Caco-2 (cell line): ENCODE measurements at regions not wholly inside any gene's neighbourhood (a gene's known extent, or its start where the extent isn't known, plus 50 kb on each side); places are given as distances from the start of the nearest gene placed in this dataset.

Experiments used
- BruUV-seq: library from RNA; stranded (reverse); fragments of 400-500 nt; replicated peaks from 2 replicates; lab custom pipeline; 2021; lab: Mats Ljungman, UMichigan
- CTCF ChIA-PET: fragments of 300-600 bp; sonication (Branson Sonifier 250); formaldehyde crosslinking; loops from one replicate; lab custom pipeline; 2022; ENCODE audit warnings: antibody characterized with exemption; lab: Charles Lee
- POLR2A ChIA-PET: fragments of 300-600 bp; sonication (Branson Sonifier 250); formaldehyde crosslinking; loops from one replicate; lab custom pipeline; 2022; ENCODE audit warnings: antibody characterized with exemption; lab: Charles Lee
- DNase-seq, 2 experiments: peaks; one replicate each; pipeline versions ENCODE4 v3.0.0 to v3.0.0-alpha.2; 2020 to 2022
- H3K27me3 ChIP-seq: replicated peaks from 2 replicates; pipeline ENCODE4 v1.6.0; 2011; ENCODE audit warnings: low read length; ENCODE audit not compliant: control insufficient read depth, insufficient read depth
- H3K36me3 ChIP-seq: 2 replicates; pipeline ENCODE4 v1.5.1; 2011; ENCODE audit warnings: low read length; ENCODE audit not compliant: control insufficient read depth, insufficient read depth
- H3K4me1 ChIP-seq: fragments of 250-450 bp; sonication (Bioruptor Pico); 2 replicates; pipeline ENCODE4 v1.5.1; 2020; ENCODE audit warnings: mild to moderate bottlenecking
- H3K4me3 ChIP-seq: 2 replicates; pipeline ENCODE4 v1.5.1; 2011; ENCODE audit warnings: low read depth, mild to moderate bottlenecking, control low read depth, low read length
- H3K9me3 ChIP-seq: fragments of 250-450 bp; sonication (Bioruptor Pico); 2 replicates; pipeline ENCODE4 v1.5.1; 2020; ENCODE audit warnings: mild to moderate bottlenecking, moderate library complexity
- H3K27ac Mint-ChIP-seq: one replicate; pipeline ENCODE4 v1.8.0; 2022; ENCODE audit warnings: mixed read lengths; ENCODE audit not compliant: unreplicated experiment
- H3K27me3 Mint-ChIP-seq: one replicate; pipeline ENCODE4 v1.8.0; 2022; ENCODE audit warnings: mixed read lengths; ENCODE audit not compliant: insufficient read depth, unreplicated experiment
- H3K36me3 Mint-ChIP-seq: one replicate; pipeline ENCODE4 v1.8.0; 2022; ENCODE audit warnings: mild to moderate bottlenecking, mixed read lengths; ENCODE audit not compliant: insufficient read depth, unreplicated experiment
- H3K4me1 Mint-ChIP-seq: one replicate; pipeline ENCODE4 v1.8.0; 2022; ENCODE audit warnings: low read depth, mixed read lengths; ENCODE audit not compliant: unreplicated experiment
- H3K4me3 Mint-ChIP-seq: one replicate; pipeline ENCODE4 v1.8.0; 2022; ENCODE audit warnings: mild to moderate bottlenecking, moderate library complexity, mixed read lengths; ENCODE audit not compliant: unreplicated experiment
- H3K9me3 Mint-ChIP-seq: one replicate; pipeline ENCODE4 v1.8.0; 2022; ENCODE audit warnings: mixed read lengths; ENCODE audit not compliant: unreplicated experiment
- intact Hi-C: fragments of 100-400 bp; cut with micrococcal nuclease; formaldehyde crosslinking; loops from one replicate; pipeline ENCODE4 v1.10.0; 2022; ENCODE audit not compliant: unreplicated experiment
- TF ChIP-seq, protein P1 (sequence below), 2 experiments: fragments of 200-600 bp in 1 of 2; IDR thresholded peaks; 1 replicate in 1 of 2; 2 replicates in 1 of 2; pipeline versions ENCODE4 v1.5.1 to v1.8.0; 2011 to 2022; ENCODE audit warnings: antibody characterized with exemption in 1 of 2, control low read depth in 1 of 2, inconsistent platforms in 1 of 2, low read depth in 1 of 2, low read length in 1 of 2, mild to moderate bottlenecking in 1 of 2, moderate library complexity in 1 of 2; ENCODE audit not compliant: insufficient read depth in 1 of 2, severe bottlenecking in 1 of 2, unreplicated experiment in 1 of 2

DNA sequence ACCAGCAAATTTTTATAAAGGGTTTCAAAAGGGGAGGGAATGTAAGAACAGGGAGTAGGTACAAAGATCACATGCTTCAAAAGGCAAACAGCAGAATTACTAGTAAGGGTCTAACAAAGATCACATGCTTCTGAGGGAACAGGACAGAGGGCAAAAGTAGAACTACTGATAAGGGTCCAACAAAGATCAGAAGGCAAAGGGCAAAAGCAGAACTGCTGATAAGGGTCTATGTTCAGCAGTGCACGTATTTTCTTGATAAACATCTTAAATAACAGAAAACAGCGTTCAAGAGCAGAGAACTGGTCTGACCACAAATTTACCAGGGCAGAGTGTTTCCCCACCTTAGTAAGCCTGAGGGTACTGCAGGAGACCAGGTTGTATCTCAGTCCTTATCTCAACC, 469.5 kb upstream of the PIK3R1 start:
- DNase-seq = peak; percentile 83 to 89
- peaks cover 65% of the 10 kb centered on the region for H3K9me3 ChIP-seq
- H3K4me3 ChIP-seq = no peak overlapping the region
- TF ChIP-seq, protein P1, sequence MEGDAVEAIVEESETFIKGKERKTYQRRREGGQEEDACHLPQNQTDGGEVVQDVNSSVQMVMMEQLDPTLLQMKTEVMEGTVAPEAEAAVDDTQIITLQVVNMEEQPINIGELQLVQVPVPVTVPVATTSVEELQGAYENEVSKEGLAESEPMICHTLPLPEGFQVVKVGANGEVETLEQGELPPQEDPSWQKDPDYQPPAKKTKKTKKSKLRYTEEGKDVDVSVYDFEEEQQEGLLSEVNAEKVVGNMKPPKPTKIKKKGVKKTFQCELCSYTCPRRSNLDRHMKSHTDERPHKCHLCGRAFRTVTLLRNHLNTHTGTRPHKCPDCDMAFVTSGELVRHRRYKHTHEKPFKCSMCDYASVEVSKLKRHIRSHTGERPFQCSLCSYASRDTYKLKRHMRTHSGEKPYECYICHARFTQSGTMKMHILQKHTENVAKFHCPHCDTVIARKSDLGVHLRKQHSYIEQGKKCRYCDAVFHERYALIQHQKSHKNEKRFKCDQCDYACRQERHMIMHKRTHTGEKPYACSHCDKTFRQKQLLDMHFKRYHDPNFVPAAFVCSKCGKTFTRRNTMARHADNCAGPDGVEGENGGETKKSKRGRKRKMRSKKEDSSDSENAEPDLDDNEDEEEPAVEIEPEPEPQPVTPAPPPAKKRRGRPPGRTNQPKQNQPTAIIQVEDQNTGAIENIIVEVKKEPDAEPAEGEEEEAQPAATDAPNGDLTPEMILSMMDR (IDR thresholded peaks at IDR 0.05; ENCODE audit: insufficient read depth in 1 of 2, low read depth in 1 of 2, low read length in 1 of 2, severe bottlenecking in 1 of 2, unreplicated experiment in 1 of 2) = no peak
- ChIA-PET CTCF (no interaction called here), POLR2A (no interaction called here)
- H3K4me1 ChIP-seq = peaks cover 39% of the 10 kb centered on the region
- peaks cover 33% of the 10 kb centered on the region for H3K9me3 Mint-ChIP-seq
- H3K27me3 ChIP-seq = no peaks in the 10 kb centered on the region
- BruUV-seq = no TSS peak
- H3K27ac Mint-ChIP-seq = peak overlapping the region; percentile 92
- H3K36me3 ChIP-seq = peaks cover 3% of the 10 kb centered on the region
- intact Hi-C loops = loop anchor here (1.0 to 2.0 kb wide), 4 partner anchors 24 to 253 kb away; no protein-coding TSS in a partner anchor
- H3K27me3 Mint-ChIP-seq = no peaks in the 10 kb centered on the region
- peaks cover 26% of the 10 kb centered on the region for H3K36me3 Mint-ChIP-seq
- H3K4me3 Mint-ChIP-seq = peak overlapping the region; percentile 3
- peaks cover 25% of the 10 kb centered on the region for H3K4me1 Mint-ChIP-seq

DNA sequence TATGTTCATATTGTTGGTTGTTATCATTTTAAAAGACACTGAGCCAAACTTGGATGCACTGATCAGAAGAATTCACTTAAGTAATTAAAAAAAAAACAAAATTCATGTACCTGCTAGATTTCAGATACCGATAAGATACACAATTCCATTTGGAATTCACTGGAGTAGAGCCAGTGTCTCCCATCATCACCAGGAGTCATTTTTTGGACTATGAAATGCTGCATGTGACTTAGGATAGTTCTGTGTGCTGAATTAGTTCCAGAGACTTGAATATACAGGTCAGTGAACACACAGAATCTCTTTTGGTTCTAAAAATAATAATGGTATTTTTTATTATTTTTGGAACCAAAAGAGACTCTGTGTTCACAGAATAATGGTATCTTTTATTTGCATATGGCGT, 482.6 kb upstream of the PIK3R1 start:
- DNase-seq = no peak
- H3K9me3 Mint-ChIP-seq = peaks cover 9% of the 10 kb centered on the region
- H3K4me1 Mint-ChIP-seq = no peaks in the 10 kb centered on the region
- CTCF ChIA-PET = no interaction called here
- Histone ChIP-seq H3K4me3 (no peak overlapping the region), H3K4me1 (no peaks in the 10 kb centered on the region), H3K27me3 (no peaks in the 10 kb centered on the region), H3K9me3 (peaks cover 5% of the 10 kb centered on the region; the same call in 1 of the 2 replicates), H3K36me3 (no peaks in the 10 kb centered on the region)
- intact Hi-C loops = no loop called here
- no peak overlapping the region for H3K27ac Mint-ChIP-seq
- H3K27me3 Mint-ChIP-seq = no peaks in the 10 kb centered on the region
- H3K36me3 Mint-ChIP-seq = no peaks in the 10 kb centered on the region
- TF ChIP-seq, protein P1 (IDR thresholded peaks at IDR 0.05; ENCODE audit: insufficient read depth in 1 of 2, low read depth in 1 of 2, low read length in 1 of 2, severe bottlenecking in 1 of 2, unreplicated experiment in 1 of 2) = no peak
- H3K4me3 Mint-ChIP-seq = no peak overlapping the region
- no TSS peak for BruUV-seq
- POLR2A ChIA-PET = no interaction called here

DNA sequence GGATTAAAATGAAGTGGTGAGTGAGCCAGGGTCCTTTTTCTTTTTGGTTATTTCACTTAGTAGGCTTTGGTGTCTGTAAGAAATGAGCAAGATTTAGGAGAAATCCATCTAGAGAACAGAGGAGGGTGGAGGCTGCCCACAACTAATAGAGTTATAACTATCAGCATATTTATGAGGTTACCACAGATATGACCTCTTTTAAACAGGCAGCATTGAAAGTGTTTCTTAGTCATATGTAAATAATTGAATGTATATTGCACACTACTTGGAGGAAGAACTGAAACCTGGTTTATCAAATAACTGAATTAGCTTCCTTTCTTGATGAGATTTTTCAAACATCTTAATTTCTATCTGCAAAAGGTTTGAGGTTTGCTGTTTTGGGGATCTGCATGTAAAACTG, 483.1 kb upstream of the PIK3R1 start:
- no peaks in the 10 kb centered on the region for H3K27me3 ChIP-seq
- TF ChIP-seq, protein P1 (IDR thresholded peaks at IDR 0.05; ENCODE audit: insufficient read depth in 1 of 2, low read depth in 1 of 2, low read length in 1 of 2, severe bottlenecking in 1 of 2, unreplicated experiment in 1 of 2) = no peak
- no peaks in the 10 kb centered on the region for H3K4me1 Mint-ChIP-seq
- no peak overlapping the region for H3K27ac Mint-ChIP-seq
- DNase-seq = no peak
- no peaks in the 10 kb centered on the region for H3K36me3 ChIP-seq
- no peaks in the 10 kb centered on the region for H3K4me1 ChIP-seq
- H3K4me3 Mint-ChIP-seq = no peak overlapping the region
- no peaks in the 10 kb centered on the region for H3K36me3 Mint-ChIP-seq
- CTCF ChIA-PET = no interaction called here
- H3K27me3 Mint-ChIP-seq = no peaks in the 10 kb centered on the region
- H3K9me3 ChIP-seq = peaks cover 5% of the 10 kb centered on the region; the same call in 1 of the 2 replicates
- BruUV-seq = no TSS peak
- no peak overlapping the region for H3K4me3 ChIP-seq
- peaks cover 9% of the 10 kb centered on the region for H3K9me3 Mint-ChIP-seq
- POLR2A ChIA-PET = no interaction called here
- intact Hi-C loops = no loop called here
